Mucosa of rectum (tissue), 2 donors: ENCODE measurements at regions not wholly inside any gene's neighbourhood (a gene's known extent, or its start where the extent isn't known, plus 50 kb on each side); places are given as distances from the start of the nearest gene placed in this dataset.

ENCODE experiments used
- H3K27ac ChIP-seq, 2 donors: one replicate each; pipeline ENCODE4 v1.7.0; 2013; ENCODE audit warnings: inconsistent platforms in 2 of 2, low read depth in 2 of 2, low read length in 2 of 2
- H3K27me3 ChIP-seq, 2 donors: one replicate each; pipeline ENCODE4 v1.7.0; 2013; ENCODE audit warnings: low read length in 2 of 2; ENCODE audit not compliant: control insufficient read depth in 2 of 2, insufficient read depth in 2 of 2
- H3K36me3 ChIP-seq, 2 donors: one replicate each; pipeline ENCODE4 v1.7.0; 2013; ENCODE audit warnings: low read length in 2 of 2; ENCODE audit not compliant: control insufficient read depth in 2 of 2, insufficient read depth in 2 of 2
- H3K4me1 ChIP-seq, 2 donors: one replicate each; pipeline ENCODE4 v1.7.0; 2013; ENCODE audit warnings: low read length in 2 of 2, mild to moderate bottlenecking in 1 of 2; ENCODE audit not compliant: control insufficient read depth in 2 of 2, insufficient read depth in 2 of 2
- H3K4me3 ChIP-seq, 2 donors: one replicate each; pipeline ENCODE4 v1.7.0; 2013; ENCODE audit warnings: low read length in 2 of 2
- H3K9ac ChIP-seq, 2 donors: one replicate each; pipeline ENCODE4 v1.7.0; 2013; ENCODE audit warnings: low read length in 2 of 2, low read depth in 1 of 2, mild to moderate bottlenecking in 1 of 2
- H3K9me3 ChIP-seq, 2 donors: one replicate each; pipeline ENCODE4 v1.7.0; 2013; ENCODE audit warnings: low read length in 2 of 2; ENCODE audit not compliant: control insufficient read depth in 2 of 2
- donor health status: healthy.
- donor health status: Normal muscosa, but diverticular disease.

- Histone ChIP-seq H3K4me3 (no peak overlapping the region), H3K9ac (no peak overlapping the region), H3K36me3 (no peaks in the 10 kb centered on the region), H3K4me1 (peaks cover 0 to 4% of the 10 kb centered on the region in 2 donors), H3K27me3 (peaks cover 9 to 14% of the 10 kb centered on the region in 2 donors), H3K9me3 (no peaks in the 10 kb centered on the region), H3K27ac (no peak overlapping the region)
Measured at GRCh38 chr9:21552244-21553170, 70.4 kb upstream of the IFNE start.

- H3K9ac ChIP-seq, result no peak overlapping the region
- peaks cover under 1 to 4% of the 10 kb centered on the region in 2 donors for H3K4me1 ChIP-seq
- no peaks in the 10 kb centered on the region for H3K36me3 ChIP-seq
- H3K27ac ChIP-seq, result no peak overlapping the region
- no peak overlapping the region for H3K4me3 ChIP-seq
- no peaks in the 10 kb centered on the region for H3K9me3 ChIP-seq
- H3K27me3 ChIP-seq, result peaks cover 16 to 23% of the 10 kb centered on the region in 2 donors
Measured at GRCh38 chr9:21553441-21553840, 71.3 kb upstream of the IFNE start.

- Histone ChIP-seq H3K4me3 (no peak overlapping the region), H3K9ac (no peak overlapping the region), H3K27ac (no peak overlapping the region), H3K9me3 (no peaks in the 10 kb centered on the region), H3K27me3 (peaks cover 24 to 35% of the 10 kb centered on the region in 2 donors), H3K36me3 (no peaks in the 10 kb centered on the region), H3K4me1 (peaks cover 5 to 6% of the 10 kb centered on the region in 2 donors)
Measured at GRCh38 chr9:21554813-21555212, 72.7 kb upstream of the IFNE start.

- Histone ChIP-seq H3K9me3 (no peaks in the 10 kb centered on the region), H3K9ac (no peak overlapping the region), H3K4me3 (no peak overlapping the region), H3K4me1 (peaks cover 6 to 8% of the 10 kb centered on the region in 2 donors), H3K36me3 (no peaks in the 10 kb centered on the region), H3K27ac (no peak overlapping the region), H3K27me3 (peaks cover 34 to 46% of the 10 kb centered on the region in 2 donors)
Measured at GRCh38 chr9:21555911-21556310, 73.8 kb upstream of the IFNE start.

GRCh38 chr9:21556581-21557427 is 74.7 kb upstream of the IFNE start:
- H3K27ac ChIP-seq, result no peak overlapping the region
- peaks cover 35 to 46% of the 10 kb centered on the region in 2 donors for H3K27me3 ChIP-seq
- H3K4me1 ChIP-seq, result peaks cover 6 to 8% of the 10 kb centered on the region in 2 donors
- H3K9ac ChIP-seq, result no peak overlapping the region
- H3K4me3 ChIP-seq, result no peak overlapping the region
- H3K9me3 ChIP-seq, result no peaks in the 10 kb centered on the region
- no peaks in the 10 kb centered on the region for H3K36me3 ChIP-seq

- H3K9ac ChIP-seq, result no peak overlapping the region
- H3K4me1 ChIP-seq, result peaks cover 6 to 8% of the 10 kb centered on the region in 2 donors
- no peak overlapping the region for H3K4me3 ChIP-seq
- H3K9me3 ChIP-seq, result no peaks in the 10 kb centered on the region
- no peak overlapping the region for H3K27ac ChIP-seq
- no peaks in the 10 kb centered on the region for H3K36me3 ChIP-seq
- H3K27me3 ChIP-seq, result peaks cover 37 to 46% of the 10 kb centered on the region in 2 donors
Measured at GRCh38 chr9:21557428-21557768, 75.3 kb upstream of the IFNE start.

GRCh38 chr9:21558079-21558478 is 76.0 kb upstream of the IFNE start:
- Histone ChIP-seq H3K36me3 (no peaks in the 10 kb centered on the region), H3K4me3 (no peak overlapping the region), H3K27me3 (peaks cover 36 to 46% of the 10 kb centered on the region in 2 donors), H3K9me3 (no peaks in the 10 kb centered on the region), H3K27ac (no peak overlapping the region), H3K9ac (no peak overlapping the region), H3K4me1 (peaks cover 6 to 8% of the 10 kb centered on the region in 2 donors)

GRCh38 chr9:21558615-21559401 is 76.7 kb upstream of the IFNE start:
- no peak overlapping the region for H3K27ac ChIP-seq
- no peak overlapping the region for H3K9ac ChIP-seq
- peaks cover 6 to 8% of the 10 kb centered on the region in 2 donors for H3K4me1 ChIP-seq
- H3K36me3 ChIP-seq, result no peaks in the 10 kb centered on the region
- peaks cover 34 to 46% of the 10 kb centered on the region in 2 donors for H3K27me3 ChIP-seq
- H3K4me3 ChIP-seq, result peak overlapping the region; percentile 45 to 59
- no peaks in the 10 kb centered on the region for H3K9me3 ChIP-seq

- Histone ChIP-seq H3K4me3 (peak overlapping the region; percentile 45 to 59), H3K27ac (no peak overlapping the region), H3K9ac (no peak overlapping the region), H3K4me1 (peaks cover 6 to 8% of the 10 kb centered on the region in 2 donors), H3K9me3 (no peaks in the 10 kb centered on the region), H3K27me3 (peaks cover 38 to 48% of the 10 kb centered on the region in 2 donors), H3K36me3 (no peaks in the 10 kb centered on the region)
Measured at GRCh38 chr9:21559402-21560280, 77.5 kb upstream of the IFNE start.
